Gastroesophageal sphincter (tissue), 3 donors: ENCODE measurements at regions not wholly inside any gene's neighbourhood (a gene's known extent, or its start where the extent isn't known, plus 50 kb on each side); places are given as distances from the start of the nearest gene placed in this dataset.

Experiments used
- POLR2A ChIP-seq, 2 donors: fragments of 450-650 bp; IDR thresholded peaks; one replicate each; pipeline ENCODE4 v1.6.1; 2017; ENCODE audit warnings: antibody characterized with exemption in 2 of 2, mild to moderate bottlenecking in 2 of 2, moderate library complexity in 1 of 2
- POLR2AphosphoS5 ChIP-seq: sonication (generic); formaldehyde crosslinking; IDR thresholded peaks from one replicate; pipeline ENCODE4 v1.6.1; 2017; ENCODE audit warnings: antibody characterized with exemption
- TF ChIP-seq, protein P1 (sequence below), 4 experiments: fragments of 200-600 bp in 2 of 4; fragments of 450-650 bp in 2 of 4; sonication (generic) in 1 of 4; IDR thresholded peaks; one replicate each; pipeline ENCODE4 v1.5.1; 2017 to 2019; ENCODE audit warnings: antibody characterized with exemption in 4 of 4, mild to moderate bottlenecking in 2 of 4, moderate library complexity in 2 of 4

DNA sequence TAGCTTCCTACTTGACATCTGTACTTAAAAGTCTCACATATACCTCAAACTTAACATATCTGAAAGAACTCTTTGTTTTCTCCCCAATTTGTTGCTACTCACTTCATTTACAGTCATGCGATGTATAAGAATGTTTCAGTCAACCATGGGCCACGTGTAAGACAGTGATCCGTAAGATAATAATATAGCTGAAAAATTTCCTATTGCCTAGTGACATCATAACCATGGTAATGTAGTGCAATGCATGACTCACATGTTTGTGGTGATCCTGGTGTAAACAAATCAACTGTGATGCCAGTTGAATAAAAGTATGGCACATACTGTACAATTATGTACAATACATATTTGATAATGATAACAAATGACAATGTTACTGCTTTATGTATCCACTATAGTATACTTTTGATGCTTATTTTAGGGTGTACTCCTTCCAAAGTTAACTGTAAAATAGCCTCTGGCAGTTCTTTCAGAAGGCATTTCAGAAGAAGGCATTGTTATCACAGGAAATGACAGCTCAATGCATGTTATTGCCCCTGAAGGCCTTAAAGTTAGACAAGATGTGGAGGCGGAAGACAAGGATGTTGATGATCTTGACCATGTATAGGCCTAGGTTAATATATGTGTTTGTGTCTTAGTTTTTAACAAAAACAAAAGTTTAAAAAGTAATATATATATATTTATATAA lies 579.0 kb downstream of the EPHA7 start:
- TF ChIP-seq POLR2AphosphoS5, result no peak
- TF ChIP-seq, protein P1, sequence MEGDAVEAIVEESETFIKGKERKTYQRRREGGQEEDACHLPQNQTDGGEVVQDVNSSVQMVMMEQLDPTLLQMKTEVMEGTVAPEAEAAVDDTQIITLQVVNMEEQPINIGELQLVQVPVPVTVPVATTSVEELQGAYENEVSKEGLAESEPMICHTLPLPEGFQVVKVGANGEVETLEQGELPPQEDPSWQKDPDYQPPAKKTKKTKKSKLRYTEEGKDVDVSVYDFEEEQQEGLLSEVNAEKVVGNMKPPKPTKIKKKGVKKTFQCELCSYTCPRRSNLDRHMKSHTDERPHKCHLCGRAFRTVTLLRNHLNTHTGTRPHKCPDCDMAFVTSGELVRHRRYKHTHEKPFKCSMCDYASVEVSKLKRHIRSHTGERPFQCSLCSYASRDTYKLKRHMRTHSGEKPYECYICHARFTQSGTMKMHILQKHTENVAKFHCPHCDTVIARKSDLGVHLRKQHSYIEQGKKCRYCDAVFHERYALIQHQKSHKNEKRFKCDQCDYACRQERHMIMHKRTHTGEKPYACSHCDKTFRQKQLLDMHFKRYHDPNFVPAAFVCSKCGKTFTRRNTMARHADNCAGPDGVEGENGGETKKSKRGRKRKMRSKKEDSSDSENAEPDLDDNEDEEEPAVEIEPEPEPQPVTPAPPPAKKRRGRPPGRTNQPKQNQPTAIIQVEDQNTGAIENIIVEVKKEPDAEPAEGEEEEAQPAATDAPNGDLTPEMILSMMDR (IDR thresholded peaks at IDR 0.05), result no peak
- no peak for TF ChIP-seq POLR2A (IDR thresholded peaks at IDR 0.05)
